ENCODE measurements at regions not wholly inside any gene's neighbourhood (a gene's known extent, or its start where the extent isn't known, plus 50 kb on each side); places are given as distances from the start of the nearest gene placed in this dataset.

- Histone ChIP-seq H3K9me2 (replicated peaks; ENCODE audit: low read length) (no peaks in the 10 kb centered on the region), H3K27me3 (ENCODE audit: low read length) (no peaks in the 10 kb centered on the region), H3K4me1 (ENCODE audit: insufficient read depth, low read length) (no peaks in the 10 kb centered on the region), H3K9me3 (ENCODE audit: low read length) (no peaks in the 10 kb centered on the region), H3K36me3 (ENCODE audit: low read depth, low read length) (no peaks in the 10 kb centered on the region), H3F3A (ENCODE audit: low read length, unreplicated experiment) (no peaks in the 10 kb centered on the region), H3K4me3 (ENCODE audit: low read length) (no peak overlapping the region), H4K20me1 (ENCODE audit: low read length) (no peaks in the 10 kb centered on the region), H2AFZ (ENCODE audit: low read length) (no peak overlapping the region), H3K79me2 (ENCODE audit: low read length) (no peaks in the 10 kb centered on the region), H3K9ac (ENCODE audit: low read length) (no peak overlapping the region), H3K4me2 (ENCODE audit: low read length) (no peak overlapping the region), H3K27ac (ENCODE audit: low read length) (no peak overlapping the region)
- no peak for DNase-seq
- TF ChIP-seq EZH2phosphoT487 (IDR thresholded peaks at IDR 0.05; ENCODE audit: borderline replicate concordance, low read length), result no peak
- no peak for TF ChIP-seq EZH2 (IDR thresholded peaks at IDR 0.05; ENCODE audit: low read length, unreplicated experiment)
- TF ChIP-seq CTCF (conservative IDR thresholded peaks at IDR 0.05; ENCODE audit: low read depth, low read length), result no peak
- BruUV-seq (replicated peaks), result no TSS peak
- ChIA-PET POLR2A (ENCODE audit: unreplicated experiment) (no interaction called here), CTCF (no interaction called here)
- no peak for ATAC-seq
- intact Hi-C loops (cut with micrococcal nuclease), result no loop called here
These were observed 56.3 kb upstream of the GULP1 start for GRCh38 chr2:188235364-188235763.

GRCh38 chr2:188238386-188238785, 53.3 kb upstream of the GULP1 start:
- Histone ChIP-seq H3K9me3 (ENCODE audit: low read length) (no peaks in the 10 kb centered on the region), H3K79me2 (ENCODE audit: low read length) (no peaks in the 10 kb centered on the region), H3K4me1 (ENCODE audit: insufficient read depth, low read length) (no peaks in the 10 kb centered on the region), H3K4me3 (ENCODE audit: low read length) (no peak overlapping the region), H3K9me2 (replicated peaks; ENCODE audit: low read length) (no peaks in the 10 kb centered on the region), H2AFZ (ENCODE audit: low read length) (no peak overlapping the region), H3K27me3 (ENCODE audit: low read length) (no peaks in the 10 kb centered on the region), H3K36me3 (ENCODE audit: low read depth, low read length) (no peaks in the 10 kb centered on the region), H3K4me2 (ENCODE audit: low read length) (no peak overlapping the region), H3F3A (ENCODE audit: low read length, unreplicated experiment) (no peaks in the 10 kb centered on the region), H4K20me1 (ENCODE audit: low read length) (no peaks in the 10 kb centered on the region), H3K27ac (ENCODE audit: low read length) (no peak overlapping the region), H3K9ac (ENCODE audit: low read length) (no peak overlapping the region)
- TF ChIP-seq EZH2phosphoT487 (IDR thresholded peaks at IDR 0.05; ENCODE audit: borderline replicate concordance, low read length), result no peak
- TF ChIP-seq EZH2 (IDR thresholded peaks at IDR 0.05; ENCODE audit: low read length, unreplicated experiment), result no peak
- TF ChIP-seq CTCF (conservative IDR thresholded peaks at IDR 0.05; ENCODE audit: low read depth, low read length), result no peak
- intact Hi-C loops (cut with micrococcal nuclease), result no loop called here
- ChIA-PET POLR2A (ENCODE audit: unreplicated experiment) (no interaction called here), CTCF (no interaction called here)
- no peak for DNase-seq
- no TSS peak for BruUV-seq (replicated peaks)
- ATAC-seq, result no peak

All from PC-3 (cell line).